OCI-LY1 (cell line): ENCODE measurements at regions not wholly inside any gene's neighbourhood (a gene's known extent, or its start where the extent isn't known, plus 50 kb on each side); places are given as distances from the start of the nearest gene placed in this dataset.
"Not testable (repeated sequence)": the region's sequence is repeated elsewhere in the genome, so short reads cannot be mapped to it uniquely, and the experiment has no call there.

Source experiments
- H2AFZ ChIP-seq: fragments of 200-600 bp; sonication (generic), shearing (Covaris generic); 2 replicates; pipeline ENCODE4 v1.6.0; 2014; ENCODE audit warnings: antibody characterized with exemption, mild to moderate bottlenecking, low read length
- H3F3A ChIP-seq: fragments of 200-600 bp; sonication (generic), shearing (Covaris generic); 2 replicates; pipeline ENCODE4 v1.6.0; 2014; ENCODE audit warnings: mild to moderate bottlenecking, antibody characterized with exemption, low read length, moderate library complexity; ENCODE audit not compliant: insufficient read depth
- H3K27ac ChIP-seq: fragments of 200-600 bp; sonication (generic); 2 replicates; pipeline ENCODE4 v1.5.1; 2014; ENCODE audit warnings: low read length, mixed run types, mild to moderate bottlenecking, low read depth; ENCODE audit not compliant: poor library complexity, severe bottlenecking
- H3K27me3 ChIP-seq: fragments of 200-600 bp; sonication (generic); 2 replicates; pipeline ENCODE4 v1.6.0; 2014; ENCODE audit warnings: antibody characterized with exemption, mild to moderate bottlenecking, low read length, moderate library complexity; ENCODE audit not compliant: insufficient read depth
- H3K36me3 ChIP-seq: fragments of 200-600 bp; sonication (generic); 2 replicates; pipeline ENCODE4 v1.6.1; 2014; ENCODE audit warnings: mild to moderate bottlenecking, antibody characterized with exemption, low read length, moderate library complexity, mixed read lengths; ENCODE audit not compliant: insufficient read depth
- H3K4me1 ChIP-seq: fragments of 200-600 bp; sonication (generic); 2 replicates; pipeline ENCODE4 v1.5.1; 2014; ENCODE audit warnings: mild to moderate bottlenecking, low read length, moderate library complexity; ENCODE audit not compliant: insufficient read depth, severe bottlenecking
- H3K4me2 ChIP-seq: fragments of 200-600 bp; sonication (generic), shearing (Covaris generic); 2 replicates; pipeline ENCODE4 v1.6.1; 2014; ENCODE audit warnings: low read length
- H3K4me3 ChIP-seq: fragments of 200-600 bp; sonication (generic); 2 replicates; pipeline ENCODE4 v1.5.1; 2014; ENCODE audit warnings: low read length, low read depth, mild to moderate bottlenecking, mixed read lengths; ENCODE audit not compliant: poor library complexity, severe bottlenecking
- H3K79me2 ChIP-seq: fragments of 200-600 bp; shearing (Covaris generic); 2 replicates; pipeline ENCODE4 v1.6.1; 2016; ENCODE audit warnings: mixed run types, low read length, mixed read lengths; ENCODE audit not compliant: insufficient read depth
- H3K9ac ChIP-seq: fragments of 200-600 bp; sonication (generic), shearing (Covaris generic); 2 replicates; pipeline ENCODE4 v1.6.1; 2014; ENCODE audit warnings: mild to moderate bottlenecking, low read length, mixed read lengths
- H3K9me2 ChIP-seq: fragments of 200-600 bp; sonication (generic), shearing (Covaris generic); 2 replicates; pipeline ENCODE4 v1.6.1; 2014; ENCODE audit warnings: low read depth, mild to moderate bottlenecking, low read length, mixed read lengths
- H3K9me3 ChIP-seq: fragments of 200-600 bp; shearing (Covaris generic); 2 replicates; pipeline ENCODE4 v1.6.1; 2014; ENCODE audit warnings: low read length, mixed read lengths
- H4K20me1 ChIP-seq: fragments of 200-600 bp; sonication (generic), shearing (Covaris generic); 2 replicates; pipeline ENCODE4 v1.6.0; 2016; ENCODE audit warnings: mild to moderate bottlenecking, low read length; ENCODE audit not compliant: insufficient read depth
- CTCF ChIP-seq: fragments of 200-600 bp; sonication (generic), shearing (Covaris generic); IDR thresholded peaks from 2 replicates; pipeline ENCODE4 v1.5.1; 2017; ENCODE audit warnings: mild to moderate bottlenecking, antibody characterized with exemption, low read length, moderate library complexity, mixed read lengths

- not testable (repeated sequence) for H3K79me2 ChIP-seq, H3K27ac ChIP-seq, H3K4me1 ChIP-seq, H3K27me3 ChIP-seq, H3F3A ChIP-seq, H3K4me3 ChIP-seq, H3K9me3 ChIP-seq, H3K9me2 ChIP-seq, H4K20me1 ChIP-seq, H3K9ac ChIP-seq, H3K4me2 ChIP-seq, H2AFZ ChIP-seq, H3K36me3 ChIP-seq
- TF ChIP-seq CTCF, result peak; percentile 19; the same call in 1 of the 2 replicates
Measured at GRCh38 chrX:90337161-90337560, 415.5 kb downstream of the TGIF2LX start.

GRCh38 chrX:90369632-90370031, 447.9 kb downstream of the TGIF2LX start:
- not testable (repeated sequence) for H3K36me3 ChIP-seq, H4K20me1 ChIP-seq, H3K4me3 ChIP-seq, H3F3A ChIP-seq, H3K4me1 ChIP-seq, H3K27ac ChIP-seq, H3K4me2 ChIP-seq, H2AFZ ChIP-seq, H3K9me3 ChIP-seq, H3K9ac ChIP-seq, H3K9me2 ChIP-seq, H3K27me3 ChIP-seq, H3K79me2 ChIP-seq

GRCh38 chrX:90398020-90398419, 476.3 kb downstream of the TGIF2LX start:
- not testable (repeated sequence) for H3K79me2 ChIP-seq, H3F3A ChIP-seq, H3K9ac ChIP-seq, H3K4me3 ChIP-seq, H4K20me1 ChIP-seq, H3K9me2 ChIP-seq, H2AFZ ChIP-seq, H3K9me3 ChIP-seq, H3K4me2 ChIP-seq, H3K36me3 ChIP-seq, H3K27me3 ChIP-seq, H3K4me1 ChIP-seq, H3K27ac ChIP-seq

GRCh38 chrX:90402169-90402568, 480.5 kb downstream of the TGIF2LX start:
- not testable (repeated sequence) for H3K4me3 ChIP-seq, H3K36me3 ChIP-seq, H3K9me3 ChIP-seq, H3K4me2 ChIP-seq, H3K79me2 ChIP-seq, H3K27ac ChIP-seq, H2AFZ ChIP-seq, H3K4me1 ChIP-seq, H3F3A ChIP-seq, H3K27me3 ChIP-seq, H3K9me2 ChIP-seq, H3K9ac ChIP-seq, H4K20me1 ChIP-seq

DNA sequence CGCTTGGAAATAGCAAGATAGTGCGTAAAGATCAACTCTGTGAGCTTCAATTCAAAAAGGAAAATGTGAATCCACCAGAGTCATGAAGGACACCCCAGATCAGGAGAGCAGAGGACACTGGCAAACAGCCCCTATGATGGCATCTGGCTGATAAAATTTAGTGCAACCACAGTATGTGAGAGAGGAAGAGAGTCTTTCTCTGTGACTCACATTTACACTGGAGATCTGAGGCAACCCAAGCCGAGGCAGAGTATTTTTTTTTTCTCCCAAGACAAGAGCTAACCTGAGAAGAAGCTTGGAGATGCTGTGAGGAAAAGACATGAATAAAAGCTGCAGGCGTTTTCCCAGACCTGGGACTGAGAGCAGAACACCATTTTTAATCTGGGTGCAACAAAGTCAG, 482.2 kb downstream of the TGIF2LX start:
- H3K27me3 ChIP-seq, H4K20me1 ChIP-seq, H3K4me2 ChIP-seq, H3K4me1 ChIP-seq, H3K79me2 ChIP-seq, H3F3A ChIP-seq, H3K36me3 ChIP-seq, H3K27ac ChIP-seq, H2AFZ ChIP-seq, H3K4me3 ChIP-seq, H3K9me3 ChIP-seq, H3K9me2 ChIP-seq, H3K9ac ChIP-seq: not testable (repeated sequence)

DNA sequence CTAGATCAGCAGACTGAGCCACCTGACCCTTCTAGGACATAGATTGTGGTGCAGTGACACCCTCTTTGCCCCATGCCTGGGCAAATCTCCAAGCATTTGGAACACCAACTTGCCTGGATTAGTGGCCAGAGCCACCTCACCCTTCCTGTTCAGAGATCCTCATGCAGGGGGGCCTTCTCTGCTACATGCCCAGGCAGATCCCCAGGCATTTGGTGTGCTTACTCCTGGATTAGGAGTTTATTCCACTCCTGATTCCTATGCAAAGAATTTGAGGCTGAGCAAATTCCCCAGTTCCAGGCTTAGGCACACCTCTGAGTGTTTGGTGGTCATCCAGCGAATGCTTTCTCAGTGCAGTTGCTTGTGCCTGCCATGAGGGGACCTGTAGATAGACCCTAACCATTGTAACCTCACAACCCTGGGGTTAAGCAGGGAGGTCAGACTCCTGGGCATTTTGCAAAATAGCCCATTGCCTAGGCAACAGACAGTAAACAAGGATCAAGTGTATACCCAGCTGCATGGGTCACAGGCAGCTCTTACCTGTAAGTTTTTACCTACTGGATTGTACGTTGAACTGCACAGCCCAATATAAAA, 483.2 kb downstream of the TGIF2LX start:
- not testable (repeated sequence) for H3K4me2 ChIP-seq, H3K4me1 ChIP-seq, H3K36me3 ChIP-seq, H3K27ac ChIP-seq, H3K9me3 ChIP-seq, H3K4me3 ChIP-seq, H3K27me3 ChIP-seq, H3K9ac ChIP-seq, H3K79me2 ChIP-seq, H2AFZ ChIP-seq, H4K20me1 ChIP-seq, H3F3A ChIP-seq, H3K9me2 ChIP-seq

- H3K27me3 ChIP-seq, H3K27ac ChIP-seq, H3F3A ChIP-seq, H3K36me3 ChIP-seq, H2AFZ ChIP-seq, H4K20me1 ChIP-seq, H3K4me2 ChIP-seq, H3K9me3 ChIP-seq, H3K4me3 ChIP-seq, H3K4me1 ChIP-seq, H3K9me2 ChIP-seq, H3K9ac ChIP-seq, H3K79me2 ChIP-seq: not testable (repeated sequence)
Measured at GRCh38 chrX:90453770-90454338, 532.1 kb downstream of the TGIF2LX start.
